Ishikawa (cell line): ENCODE measurements at regions not wholly inside any gene's neighbourhood (a gene's known extent, or its start where the extent isn't known, plus 50 kb on each side); places are given as distances from the start of the nearest gene placed in this dataset.

Experiments used
- CEBPB ChIP-seq: IDR thresholded peaks from 2 replicates; pipeline ENCODE4 v1.6.1; 2012
- CREB1 ChIP-seq: IDR thresholded peaks from 2 replicates; pipeline ENCODE4 v1.6.1; 2012; ENCODE audit warnings: low read depth
- FOXM1 ChIP-seq: IDR thresholded peaks from 2 replicates; pipeline ENCODE4 v1.6.1; 2012; ENCODE audit warnings: low read depth, borderline replicate concordance
- MAX ChIP-seq: IDR thresholded peaks from 2 replicates; pipeline ENCODE4 v1.6.1; 2012
- RAD21 ChIP-seq: IDR thresholded peaks from 2 replicates; pipeline ENCODE4 v1.6.1; 2012; ENCODE audit warnings: low read depth
- REST ChIP-seq: IDR thresholded peaks from 2 replicates; pipeline ENCODE4 v1.6.1; 2012; ENCODE audit warnings: low read depth, mild to moderate bottlenecking
- TAF1 ChIP-seq: IDR thresholded peaks from 2 replicates; pipeline ENCODE4 v1.6.1; 2012; ENCODE audit warnings: low read depth, mild to moderate bottlenecking
- TEAD4 ChIP-seq: IDR thresholded peaks from 2 replicates; pipeline ENCODE4 v1.6.1; 2012
- USF1 ChIP-seq: IDR thresholded peaks from 2 replicates; pipeline ENCODE4 v1.6.1; 2012
- YY1 ChIP-seq: IDR thresholded peaks from 2 replicates; pipeline ENCODE4 v1.6.1; 2012; ENCODE audit warnings: low read depth

GRCh38 chr2:128577141-128577930, 258.7 kb upstream of the HS6ST1 start:
- TF ChIP-seq MAX (no peak), CREB1 (no peak), TEAD4 (no peak), FOXM1 (no peak), RAD21 (no peak), TAF1 (no peak), REST (no peak), YY1 (no peak), USF1 (no peak), CEBPB (no peak)
